ENCODE measurements at regions not wholly inside any gene's neighbourhood (a gene's known extent, or its start where the extent isn't known, plus 50 kb on each side); places are given as distances from the start of the nearest gene placed in this dataset.

DNA sequence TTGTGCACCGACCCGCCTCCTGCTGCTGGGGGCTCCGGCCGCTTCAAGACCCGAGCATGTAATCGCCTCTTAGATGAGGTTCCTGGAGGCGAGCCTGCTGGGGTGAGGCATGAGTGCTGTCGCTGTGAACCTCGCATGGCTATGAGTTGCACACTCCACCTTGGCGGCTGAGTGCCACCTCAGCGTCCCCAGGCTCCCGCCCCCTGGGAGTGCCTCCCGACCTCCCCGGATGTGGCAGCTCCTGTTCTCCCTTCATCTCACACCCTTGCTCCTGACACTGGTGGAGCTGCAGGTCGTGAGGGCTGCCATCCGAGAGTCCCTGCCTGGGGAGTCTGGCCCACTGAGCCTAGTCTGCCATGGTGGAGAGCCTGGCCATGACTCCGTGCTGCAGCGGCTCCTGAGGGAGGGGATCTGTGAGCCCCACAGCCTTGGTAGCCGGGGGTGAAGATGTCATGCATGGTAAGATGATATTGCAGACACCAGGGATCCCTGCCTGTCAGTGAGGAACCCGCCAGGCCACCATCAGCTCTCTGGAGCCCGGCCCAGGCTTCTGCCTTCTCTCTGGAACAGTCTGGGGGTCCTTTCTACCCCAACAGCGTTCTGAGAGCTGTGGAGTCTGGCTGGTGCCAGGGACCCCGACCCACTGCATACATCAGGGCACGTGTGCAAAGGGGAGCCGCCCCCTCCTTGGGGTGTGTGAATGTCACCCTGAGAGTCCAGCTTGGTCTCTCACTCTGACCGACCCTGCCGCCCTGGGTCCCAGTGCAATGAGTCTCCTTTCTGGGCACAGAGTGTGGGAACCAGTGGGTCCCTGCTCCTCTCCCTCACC is 61.6 kb upstream of the HS6ST1 start:
- Histone ChIP-seq H2AFZ (ENCODE audit: low read depth) (no peak overlapping the region), H3K36me3 (ENCODE audit: insufficient read depth) (no peaks in the 10 kb centered on the region), H3K4me1 (ENCODE audit: low read depth, poor library complexity, severe bottlenecking) (no peaks in the 10 kb centered on the region), H4K20me1 (ENCODE audit: insufficient read depth) (no peaks in the 10 kb centered on the region), H3K4me3 (IDR thresholded peaks at IDR 0.05; ENCODE audit: insufficient read depth, low read depth, low read length) (no peak overlapping the region), H3K79me2 (ENCODE audit: insufficient read depth, low read depth) (no peaks in the 10 kb centered on the region), H3K27ac (no peak overlapping the region), H3K27me3 (ENCODE audit: insufficient read depth, low read depth) (no peaks in the 10 kb centered on the region), H3K9ac (no peak overlapping the region), H3K4me2 (no peak overlapping the region)
- TF ChIP-seq CTCF (conservative IDR thresholded peaks at IDR 0.05; ENCODE audit: low read depth, low read length): no peak

- Histone ChIP-seq H3K4me2 (no peak overlapping the region), H3K4me1 (ENCODE audit: low read depth, poor library complexity, severe bottlenecking) (no peaks in the 10 kb centered on the region), H3K4me3 (IDR thresholded peaks at IDR 0.05; ENCODE audit: insufficient read depth, low read depth, low read length) (no peak overlapping the region), H3K36me3 (ENCODE audit: insufficient read depth) (no peaks in the 10 kb centered on the region), H4K20me1 (ENCODE audit: insufficient read depth) (no peaks in the 10 kb centered on the region), H3K27ac (no peak overlapping the region), H3K27me3 (ENCODE audit: insufficient read depth, low read depth) (no peaks in the 10 kb centered on the region), H3K79me2 (ENCODE audit: insufficient read depth, low read depth) (no peaks in the 10 kb centered on the region), H3K9ac (no peak overlapping the region), H2AFZ (ENCODE audit: low read depth) (no peak overlapping the region)
- TF ChIP-seq CTCF (conservative IDR thresholded peaks at IDR 0.05; ENCODE audit: low read depth, low read length): no peak
Observed at GRCh38 chr2:128380961-128381938, 62.6 kb upstream of the HS6ST1 start.

GRCh38 chr2:128384446-128384845 is 65.8 kb upstream of the HS6ST1 start:
- no peak overlapping the region for H3K9ac ChIP-seq
- H3K27me3 ChIP-seq (ENCODE audit: insufficient read depth, low read depth): no peaks in the 10 kb centered on the region
- no peak overlapping the region for H3K4me3 ChIP-seq (IDR thresholded peaks at IDR 0.05; ENCODE audit: insufficient read depth, low read depth, low read length)
- no peak overlapping the region for H3K27ac ChIP-seq
- H3K79me2 ChIP-seq (ENCODE audit: insufficient read depth, low read depth): no peaks in the 10 kb centered on the region
- peaks cover 7% of the 10 kb centered on the region for H3K4me1 ChIP-seq (ENCODE audit: low read depth, poor library complexity, severe bottlenecking)
- no peaks in the 10 kb centered on the region for H3K36me3 ChIP-seq (ENCODE audit: insufficient read depth)
- no peak overlapping the region for H3K4me2 ChIP-seq
- no peak overlapping the region for H2AFZ ChIP-seq (ENCODE audit: low read depth)
- TF ChIP-seq CTCF (conservative IDR thresholded peaks at IDR 0.05; ENCODE audit: low read depth, low read length): no peak
- H4K20me1 ChIP-seq (ENCODE audit: insufficient read depth): no peaks in the 10 kb centered on the region

DNA sequence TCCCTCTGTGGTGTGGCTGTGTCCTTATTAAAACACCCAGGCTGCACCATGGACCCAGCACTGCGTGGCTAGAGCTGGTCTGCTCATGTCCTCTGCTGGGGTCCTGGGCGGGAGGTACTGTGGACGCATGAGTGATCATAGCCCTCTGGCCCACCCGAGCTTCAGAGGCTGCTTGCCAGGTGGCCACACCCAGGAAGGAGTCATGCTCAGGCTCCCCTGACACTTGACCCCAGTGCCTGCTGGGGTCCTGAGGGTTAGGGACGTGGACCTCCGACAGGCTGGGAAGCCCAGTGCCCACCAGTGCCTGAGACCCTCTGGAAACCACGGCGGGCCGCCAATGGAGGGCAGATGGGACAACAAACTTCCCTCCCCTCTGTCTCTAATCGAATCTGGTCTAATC is 66.3 kb upstream of the HS6ST1 start:
- no peaks in the 10 kb centered on the region for H3K36me3 ChIP-seq (ENCODE audit: insufficient read depth)
- TF ChIP-seq CTCF (conservative IDR thresholded peaks at IDR 0.05; ENCODE audit: low read depth, low read length): no peak
- no peaks in the 10 kb centered on the region for H3K27me3 ChIP-seq (ENCODE audit: insufficient read depth, low read depth)
- no peak overlapping the region for H2AFZ ChIP-seq (ENCODE audit: low read depth)
- H3K4me3 ChIP-seq (IDR thresholded peaks at IDR 0.05; ENCODE audit: insufficient read depth, low read depth, low read length): no peak overlapping the region
- H4K20me1 ChIP-seq (ENCODE audit: insufficient read depth): no peaks in the 10 kb centered on the region
- H3K9ac ChIP-seq: no peak overlapping the region
- H3K27ac ChIP-seq: no peak overlapping the region
- H3K79me2 ChIP-seq (ENCODE audit: insufficient read depth, low read depth): no peaks in the 10 kb centered on the region
- H3K4me1 ChIP-seq (ENCODE audit: low read depth, poor library complexity, severe bottlenecking): peaks cover 7% of the 10 kb centered on the region
- no peak overlapping the region for H3K4me2 ChIP-seq

Measured in KMS-11 (cell line).